ENCODE measurements at regions not wholly inside any gene's neighbourhood (a gene's known extent, or its start where the extent isn't known, plus 50 kb on each side); places are given as distances from the start of the nearest gene placed in this dataset.

DNA sequence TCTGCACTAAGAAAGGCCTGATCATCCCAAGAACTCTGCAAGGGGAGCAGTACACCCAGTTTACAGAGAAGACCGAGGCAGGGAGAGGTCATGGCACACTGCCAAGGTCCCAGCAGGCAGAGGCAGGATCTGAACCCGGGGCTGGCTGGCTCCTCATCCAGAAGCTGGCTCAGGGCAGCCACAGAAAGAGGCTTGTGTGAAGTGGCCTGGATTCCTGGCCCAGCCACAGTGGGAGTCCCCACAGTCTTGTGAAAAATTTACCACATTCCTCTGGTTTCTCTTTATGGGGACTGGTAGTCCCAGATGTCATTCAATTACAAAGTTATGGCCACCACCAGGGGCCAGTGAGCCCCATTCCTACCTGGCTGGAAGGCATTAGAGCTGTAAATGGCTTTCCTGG, 440.5 kb downstream of the MIAT start:
- Histone ChIP-seq H2AK5ac (ENCODE audit: low read length) (no peak overlapping the region), H2BK120ac (ENCODE audit: low read depth, low read length) (no peak overlapping the region), H3K4me2 (ENCODE audit: low read length) (no peak overlapping the region), H3K18ac (ENCODE audit: low read length) (no peak overlapping the region), H3K36me3 (ENCODE audit: control insufficient read depth, insufficient read depth, low read length) (no peaks in the 10 kb centered on the region), H3K79me2 (ENCODE audit: control insufficient read depth, insufficient read depth, low read length) (no peaks in the 10 kb centered on the region), H3K79me1 (ENCODE audit: low read length) (no peaks in the 10 kb centered on the region), H3K23ac (ENCODE audit: low read length) (no peak overlapping the region), H2BK15ac (replicated peaks; ENCODE audit: low read depth) (no peak overlapping the region), H3K9ac (ENCODE audit: low read length) (no peak overlapping the region), H3K27ac (ENCODE audit: low read depth, low read length) (no peak overlapping the region), H3K27me3 (ENCODE audit: insufficient read depth, low read length, poor library complexity) (no peaks in the 10 kb centered on the region), H3K56ac (ENCODE audit: low read length) (no peak overlapping the region), H4K8ac (ENCODE audit: low read depth, low read length) (no peak overlapping the region), H4K5ac (ENCODE audit: low read length) (no peak overlapping the region), H3K4ac (ENCODE audit: low read depth, low read length) (no peak overlapping the region), H3K4me1 (ENCODE audit: control insufficient read depth, low read depth, low read length) (no peaks in the 10 kb centered on the region), H3K4me3 (ENCODE audit: low read length) (no peak overlapping the region), H2BK5ac (ENCODE audit: low read length) (no peak overlapping the region)
- peak; percentile 71 for DNase-seq
- WGBS (ENCODE audit: extremely low coverage, insufficient coverage, low lambda C conversion rate) = no CpG with 5 or more reads among the region's 2 CpGs

DNA sequence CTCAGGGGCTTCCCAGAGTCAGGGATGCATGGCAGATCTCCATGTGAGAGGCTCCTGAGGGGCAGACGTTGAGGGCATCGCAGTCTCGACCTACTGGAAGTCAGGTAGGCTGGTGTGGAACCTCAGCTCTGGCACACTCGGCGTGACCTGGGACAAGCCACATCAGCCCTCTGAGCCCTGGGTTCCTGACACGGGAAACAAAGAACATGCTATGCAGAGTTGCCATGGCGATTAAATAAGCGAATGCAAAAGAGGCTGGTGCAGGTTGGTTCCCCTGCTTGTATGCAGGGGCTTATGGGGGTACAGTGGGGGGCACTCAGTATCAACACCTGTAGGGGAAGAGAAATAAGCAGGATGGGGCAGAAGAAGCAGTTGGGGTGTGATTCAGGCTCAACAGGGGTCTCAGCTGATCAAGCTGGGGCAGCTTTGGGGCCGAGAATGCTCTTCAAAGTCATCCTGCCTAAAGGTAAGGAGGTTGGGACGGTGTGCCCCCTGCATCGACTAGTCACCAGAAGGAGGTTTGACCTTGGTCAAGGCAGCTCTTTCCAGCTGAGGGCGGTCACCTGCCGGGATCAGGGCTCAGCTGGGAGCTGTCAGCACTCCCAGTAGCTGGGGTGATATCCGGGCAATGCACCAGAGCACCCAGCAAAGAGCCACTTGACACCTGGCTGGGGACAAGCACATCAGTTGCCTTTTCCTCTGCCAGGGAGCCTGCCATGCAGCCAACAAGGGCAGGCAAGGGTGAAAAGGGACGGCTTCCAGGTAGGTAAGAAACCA, 442.7 kb downstream of the MIAT start:
- H3K18ac ChIP-seq (ENCODE audit: low read length) = no peak overlapping the region
- H3K79me2 ChIP-seq (ENCODE audit: control insufficient read depth, insufficient read depth, low read length) = no peaks in the 10 kb centered on the region
- no peak overlapping the region for H3K23ac ChIP-seq (ENCODE audit: low read length)
- DNase-seq = peak; percentile 35
- H3K4me3 ChIP-seq (ENCODE audit: low read length) = no peak overlapping the region
- no CpG with 5 or more reads among the region's 15 CpGs for WGBS (ENCODE audit: extremely low coverage, insufficient coverage, low lambda C conversion rate)
- H2BK120ac ChIP-seq (ENCODE audit: low read depth, low read length) = no peak overlapping the region
- H3K4me2 ChIP-seq (ENCODE audit: low read length) = no peak overlapping the region
- H3K9ac ChIP-seq (ENCODE audit: low read length) = no peak overlapping the region
- H3K56ac ChIP-seq (ENCODE audit: low read length) = peak overlapping the region; percentile 25
- no peaks in the 10 kb centered on the region for H3K36me3 ChIP-seq (ENCODE audit: control insufficient read depth, insufficient read depth, low read length)
- no peak overlapping the region for H3K4ac ChIP-seq (ENCODE audit: low read depth, low read length)
- H3K27ac ChIP-seq (ENCODE audit: low read depth, low read length) = no peak overlapping the region
- no peaks in the 10 kb centered on the region for H3K4me1 ChIP-seq (ENCODE audit: control insufficient read depth, low read depth, low read length)
- no peaks in the 10 kb centered on the region for H3K79me1 ChIP-seq (ENCODE audit: low read length)
- H2BK5ac ChIP-seq (ENCODE audit: low read length) = no peak overlapping the region
- H2BK15ac ChIP-seq (replicated peaks; ENCODE audit: low read depth) = no peak overlapping the region
- H4K5ac ChIP-seq (ENCODE audit: low read length) = no peak overlapping the region
- H2AK5ac ChIP-seq (ENCODE audit: low read length) = no peak overlapping the region
- H4K8ac ChIP-seq (ENCODE audit: low read depth, low read length) = no peak overlapping the region
- H3K27me3 ChIP-seq (ENCODE audit: insufficient read depth, low read length, poor library complexity) = no peaks in the 10 kb centered on the region

DNA sequence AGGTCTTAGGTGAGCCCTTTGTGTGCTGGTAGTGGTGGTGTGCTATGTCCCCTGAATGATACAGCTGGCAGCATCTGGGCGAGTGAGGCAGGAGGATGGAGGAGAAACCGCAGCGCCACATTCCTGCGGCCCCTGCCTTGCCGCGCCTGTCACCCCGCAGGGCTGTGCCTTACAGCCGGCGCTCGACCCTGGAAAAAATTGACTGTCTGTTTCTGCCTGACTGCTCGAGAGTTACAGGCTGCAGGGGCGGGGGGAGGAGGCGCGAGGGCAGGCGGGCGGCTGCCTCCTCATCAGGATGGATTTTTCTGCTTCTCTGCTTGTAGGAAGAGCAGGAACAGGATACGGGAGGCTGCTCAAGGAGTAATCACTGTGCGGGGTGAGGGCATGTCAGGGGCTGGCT, 443.4 kb downstream of the MIAT start:
- H3K18ac ChIP-seq (ENCODE audit: low read length) = no peak overlapping the region
- no peak overlapping the region for H2AK5ac ChIP-seq (ENCODE audit: low read length)
- H3K56ac ChIP-seq (ENCODE audit: low read length) = peak overlapping the region; percentile 25
- no peak overlapping the region for H2BK5ac ChIP-seq (ENCODE audit: low read length)
- H3K23ac ChIP-seq (ENCODE audit: low read length) = no peak overlapping the region
- H3K4ac ChIP-seq (ENCODE audit: low read depth, low read length) = no peak overlapping the region
- H3K4me3 ChIP-seq (ENCODE audit: low read length) = no peak overlapping the region
- H3K27ac ChIP-seq (ENCODE audit: low read depth, low read length) = no peak overlapping the region
- H3K4me2 ChIP-seq (ENCODE audit: low read length) = no peak overlapping the region
- no peaks in the 10 kb centered on the region for H3K79me2 ChIP-seq (ENCODE audit: control insufficient read depth, insufficient read depth, low read length)
- no peaks in the 10 kb centered on the region for H3K36me3 ChIP-seq (ENCODE audit: control insufficient read depth, insufficient read depth, low read length)
- no peak overlapping the region for H2BK120ac ChIP-seq (ENCODE audit: low read depth, low read length)
- no peaks in the 10 kb centered on the region for H3K4me1 ChIP-seq (ENCODE audit: control insufficient read depth, low read depth, low read length)
- H3K9ac ChIP-seq (ENCODE audit: low read length) = no peak overlapping the region
- no peak overlapping the region for H4K8ac ChIP-seq (ENCODE audit: low read depth, low read length)
- H2BK15ac ChIP-seq (replicated peaks; ENCODE audit: low read depth) = no peak overlapping the region
- no peaks in the 10 kb centered on the region for H3K79me1 ChIP-seq (ENCODE audit: low read length)
- WGBS (ENCODE audit: extremely low coverage, insufficient coverage, low lambda C conversion rate) = no CpG with 5 or more reads among the region's 18 CpGs
- H4K5ac ChIP-seq (ENCODE audit: low read length) = no peak overlapping the region
- DNase-seq = peak; percentile 58
- no peaks in the 10 kb centered on the region for H3K27me3 ChIP-seq (ENCODE audit: insufficient read depth, low read length, poor library complexity)

DNA sequence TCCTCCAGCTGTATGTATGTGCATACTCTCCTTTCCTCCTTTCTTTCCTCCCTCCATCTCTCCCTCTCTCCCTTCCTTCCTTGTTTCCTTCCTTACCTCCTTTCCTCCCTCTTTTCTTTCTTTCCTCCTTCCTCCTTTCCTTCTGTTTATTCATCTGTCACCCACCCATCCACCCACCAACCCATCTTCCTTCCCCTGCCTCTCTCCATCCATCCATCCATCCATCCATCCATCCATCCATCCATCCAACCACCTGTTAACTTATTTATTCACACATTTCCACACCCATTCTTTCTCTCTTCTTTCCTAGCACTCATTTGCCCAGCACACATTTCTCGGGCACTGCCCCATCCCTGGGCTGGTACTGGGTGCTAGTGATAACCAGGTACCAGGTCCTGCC, 443.9 kb downstream of the MIAT start:
- Histone ChIP-seq H3K4me1 (ENCODE audit: control insufficient read depth, low read depth, low read length) (no peaks in the 10 kb centered on the region), H2AK5ac (ENCODE audit: low read length) (no peak overlapping the region), H4K5ac (ENCODE audit: low read length) (no peak overlapping the region), H2BK15ac (replicated peaks; ENCODE audit: low read depth) (no peak overlapping the region), H2BK120ac (ENCODE audit: low read depth, low read length) (no peak overlapping the region), H3K79me1 (ENCODE audit: low read length) (no peaks in the 10 kb centered on the region), H3K4ac (ENCODE audit: low read depth, low read length) (no peak overlapping the region), H4K8ac (ENCODE audit: low read depth, low read length) (no peak overlapping the region), H2BK5ac (ENCODE audit: low read length) (no peak overlapping the region), H3K18ac (ENCODE audit: low read length) (no peak overlapping the region), H3K27ac (ENCODE audit: low read depth, low read length) (no peak overlapping the region), H3K4me2 (ENCODE audit: low read length) (no peak overlapping the region), H3K36me3 (ENCODE audit: control insufficient read depth, insufficient read depth, low read length) (no peaks in the 10 kb centered on the region), H3K79me2 (ENCODE audit: control insufficient read depth, insufficient read depth, low read length) (no peaks in the 10 kb centered on the region), H3K23ac (ENCODE audit: low read length) (no peak overlapping the region), H3K56ac (ENCODE audit: low read length) (no peak overlapping the region), H3K9ac (ENCODE audit: low read length) (no peak overlapping the region), H3K27me3 (ENCODE audit: insufficient read depth, low read length, poor library complexity) (no peaks in the 10 kb centered on the region), H3K4me3 (ENCODE audit: low read length) (no peak overlapping the region)
- no peak for DNase-seq
- no CpG with 5 or more reads among the region's 1 CpG for WGBS (ENCODE audit: extremely low coverage, insufficient coverage, low lambda C conversion rate)

DNA sequence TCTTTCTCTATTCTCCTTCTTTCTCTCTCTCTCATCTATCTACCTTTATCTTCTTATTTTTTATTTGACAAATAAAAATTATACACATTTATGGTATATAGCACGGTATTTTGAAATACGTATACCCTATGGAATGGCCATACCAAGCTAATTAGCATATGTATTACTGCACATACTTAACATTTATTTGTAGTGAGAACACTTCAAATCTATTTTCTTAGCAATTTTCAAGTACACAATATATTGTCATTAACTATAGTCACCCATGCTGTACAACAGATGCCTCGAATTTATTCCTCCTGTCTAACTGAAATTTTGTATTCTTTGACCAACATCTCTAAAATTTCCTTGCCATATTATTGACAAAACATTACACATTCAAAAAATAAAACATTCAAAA, 447.1 kb downstream of the MIAT start:
- Histone ChIP-seq H3K27me3 (ENCODE audit: insufficient read depth, low read length, poor library complexity) (no peaks in the 10 kb centered on the region), H3K56ac (ENCODE audit: low read length) (no peak overlapping the region), H3K23ac (ENCODE audit: low read length) (no peak overlapping the region), H4K8ac (ENCODE audit: low read depth, low read length) (no peak overlapping the region), H3K4ac (ENCODE audit: low read depth, low read length) (no peak overlapping the region), H2AK5ac (ENCODE audit: low read length) (no peak overlapping the region), H4K5ac (ENCODE audit: low read length) (no peak overlapping the region), H2BK5ac (ENCODE audit: low read length) (no peak overlapping the region), H3K4me3 (ENCODE audit: low read length) (no peak overlapping the region), H3K4me1 (ENCODE audit: control insufficient read depth, low read depth, low read length) (no peaks in the 10 kb centered on the region), H3K79me2 (ENCODE audit: control insufficient read depth, insufficient read depth, low read length) (no peaks in the 10 kb centered on the region), H3K4me2 (ENCODE audit: low read length) (no peak overlapping the region), H3K18ac (ENCODE audit: low read length) (no peak overlapping the region), H3K27ac (ENCODE audit: low read depth, low read length) (no peak overlapping the region), H2BK120ac (ENCODE audit: low read depth, low read length) (no peak overlapping the region), H3K79me1 (ENCODE audit: low read length) (no peaks in the 10 kb centered on the region), H3K36me3 (ENCODE audit: control insufficient read depth, insufficient read depth, low read length) (no peaks in the 10 kb centered on the region), H3K9ac (ENCODE audit: low read length) (no peak overlapping the region), H2BK15ac (replicated peaks; ENCODE audit: low read depth) (no peak overlapping the region)
- no peak for DNase-seq
- WGBS (ENCODE audit: extremely low coverage, insufficient coverage, low lambda C conversion rate) = 100% methylated on average over 1 of the region's 3 CpGs

All from mesendoderm (in vitro differentiated cells).